B cell (primary cell): ENCODE measurements at regions not wholly inside any gene's neighbourhood (a gene's known extent, or its start where the extent isn't known, plus 50 kb on each side); places are given as distances from the start of the nearest gene placed in this dataset.

Source experiments
- CTCF ChIP-seq: fragments of 200-600 bp; IDR thresholded peaks from one replicate; pipeline ENCODE4 v1.8.0; 2022; ENCODE audit warnings: antibody characterized with exemption, mild to moderate bottlenecking
- EZH2 ChIP-seq: IDR thresholded peaks from 2 replicates; pipeline ENCODE4 v1.6.1; 2012; ENCODE audit warnings: borderline replicate concordance, low read depth, mild to moderate bottlenecking, moderate library complexity, low read length; ENCODE audit not compliant: insufficient read depth, poor library complexity, severe bottlenecking

- TF ChIP-seq CTCF (no peak), EZH2 (no peak)
Observed at GRCh38 chr1:67893126-67893495, 59.8 kb upstream of the GNG12 start.
